ENCODE measurements at regions not wholly inside any gene's neighbourhood (a gene's known extent, or its start where the extent isn't known, plus 50 kb on each side); places are given as distances from the start of the nearest gene placed in this dataset.

- no peak for TF ChIP-seq TP53 (CRISPR knock-in tag; IDR thresholded peaks at IDR 0.05)
- TF ChIP-seq, protein P1, sequence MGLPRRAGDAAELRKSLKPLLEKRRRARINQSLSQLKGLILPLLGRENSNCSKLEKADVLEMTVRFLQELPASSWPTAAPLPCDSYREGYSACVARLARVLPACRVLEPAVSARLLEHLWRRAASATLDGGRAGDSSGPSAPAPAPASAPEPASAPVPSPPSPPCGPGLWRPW (IDR thresholded peaks at IDR 0.05), result no peak
These were observed 433.5 kb downstream of the RFPL4B start (continued) for GRCh38 chr6:112780498-112781096.

DNA sequence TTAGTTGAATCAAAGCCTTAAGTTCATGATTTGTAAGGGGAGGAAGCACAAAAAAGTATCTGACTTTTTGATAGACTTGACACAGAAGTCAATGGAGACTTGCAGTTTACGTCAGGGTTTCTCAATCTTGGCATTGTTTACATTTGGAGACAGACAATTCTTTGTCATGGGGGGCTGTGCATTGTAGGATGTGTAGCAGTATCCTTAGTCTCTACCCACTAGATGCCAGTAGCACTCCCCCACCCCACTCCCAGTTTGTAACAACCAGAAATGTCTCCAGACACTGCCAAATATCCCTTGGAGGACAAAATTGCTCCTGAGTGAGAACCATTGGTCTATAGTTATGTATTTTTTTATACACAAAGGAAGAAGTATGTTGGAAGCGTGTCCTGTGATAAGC, 434.1 kb downstream of the RFPL4B start:
- Histone ChIP-seq H3K4me1 (no peaks in the 10 kb centered on the region), H3K27ac (no peak overlapping the region), H3K4me3 (no peak overlapping the region), H3K4me2 (no peak overlapping the region), H3K9me3 (no peaks in the 10 kb centered on the region)
- ATAC-seq (no peak), FAIRE-seq (no peak), DNase-seq (ENCODE audit: low read depth in 1 of 2, low spot score in 1 of 2) (peak in 1 of 2 experiments; percentile 17)
- ChIA-PET CTCF (interaction anchor here (1.3 kb wide), 1 partner anchor 1127 kb away, joined by 4 read pairs; no protein-coding TSS in a partner anchor), POLR2A (no interaction called here)
- WGBS (ENCODE audit: missing lambda C conversion rate), result 70% methylated on average over 2 of the region's 2 CpGs
- TF ChIP-seq HOXA7 (CRISPR knock-in tag; IDR thresholded peaks at IDR 0.05), result no peak
- no peak for TF ChIP-seq MYC (IDR thresholded peaks at IDR 0.05; ENCODE audit: borderline replicate concordance, low read length)
- no peak for TF ChIP-seq ELK1 (IDR thresholded peaks at IDR 0.05; ENCODE audit: low read depth, low read length)
- no peak for TF ChIP-seq GATA3 (IDR thresholded peaks at IDR 0.05; ENCODE audit: borderline replicate concordance)
- no peak for TF ChIP-seq FOSL2 (IDR thresholded peaks at IDR 0.05)
- no peak for TF ChIP-seq FOSL2 (CRISPR knock-in tag; IDR thresholded peaks at IDR 0.05)
- TF ChIP-seq FOSB (CRISPR knock-in tag; IDR thresholded peaks at IDR 0.05), result no peak
- TF ChIP-seq CHD4 (IDR thresholded peaks at IDR 0.05; ENCODE audit: borderline replicate concordance), result no peak
- TF ChIP-seq, protein P2, sequence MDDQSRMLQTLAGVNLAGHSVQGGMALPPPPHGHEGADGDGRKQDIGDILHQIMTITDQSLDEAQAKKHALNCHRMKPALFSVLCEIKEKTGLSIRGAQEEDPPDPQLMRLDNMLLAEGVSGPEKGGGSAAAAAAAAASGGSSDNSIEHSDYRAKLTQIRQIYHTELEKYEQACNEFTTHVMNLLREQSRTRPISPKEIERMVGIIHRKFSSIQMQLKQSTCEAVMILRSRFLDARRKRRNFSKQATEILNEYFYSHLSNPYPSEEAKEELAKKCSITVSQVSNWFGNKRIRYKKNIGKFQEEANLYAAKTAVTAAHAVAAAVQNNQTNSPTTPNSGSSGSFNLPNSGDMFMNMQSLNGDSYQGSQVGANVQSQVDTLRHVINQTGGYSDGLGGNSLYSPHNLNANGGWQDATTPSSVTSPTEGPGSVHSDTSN (IDR thresholded peaks at IDR 0.05), result no peak
- no peak for TF ChIP-seq REST (IDR thresholded peaks at IDR 0.05)

DNA sequence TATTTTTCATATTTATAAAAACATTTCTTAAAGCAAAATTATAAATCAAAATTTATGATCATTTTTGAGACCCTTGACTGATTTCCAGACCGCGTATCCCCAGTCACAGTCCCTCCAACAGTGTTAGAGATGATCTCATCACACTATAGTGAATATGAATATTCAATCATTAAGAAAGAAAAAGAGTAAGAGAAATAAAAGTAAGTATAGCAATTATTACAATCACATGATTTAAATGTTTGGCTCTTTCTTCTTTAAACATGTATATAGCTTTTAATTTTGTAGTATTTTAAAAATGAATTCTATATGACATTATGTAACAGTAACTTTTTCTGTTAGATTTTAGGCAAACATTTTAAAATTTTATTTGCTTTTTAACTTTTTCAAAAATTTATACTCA, 438.3 kb downstream of the RFPL4B start:
- WGBS (ENCODE audit: missing lambda C conversion rate), result 95% methylated on average over 2 of the region's 2 CpGs
- Histone ChIP-seq H3K27ac (no peak overlapping the region), H3K4me3 (no peak overlapping the region), H3K4me1 (no peaks in the 10 kb centered on the region), H3K4me2 (no peak overlapping the region), H3K9me3 (no peaks in the 10 kb centered on the region)
- FAIRE-seq, result no peak
- ChIA-PET CTCF (interaction anchor here (2.4 kb wide), 1 partner anchor 1124 kb away, joined by 6 read pairs; no protein-coding TSS in a partner anchor), POLR2A (no interaction called here)
- TF ChIP-seq BHLHE40 (IDR thresholded peaks at IDR 0.05; ENCODE audit: low read depth, low read length) (no peak), ATOH8 (CRISPR knock-in tag; IDR thresholded peaks at IDR 0.05; ENCODE audit: low read depth) (no peak), NR3C1 (IDR thresholded peaks at IDR 0.05) (no peak), TP53 (CRISPR knock-in tag; IDR thresholded peaks at IDR 0.05) (no peak), KDM5A (IDR thresholded peaks at IDR 0.05) (no peak), PHF8 (IDR thresholded peaks at IDR 0.05; ENCODE audit: borderline replicate concordance, low read depth) (no peak), ESRRA (IDR thresholded peaks at IDR 0.05; ENCODE audit: borderline replicate concordance, low read length) (no peak), FOXS1 (CRISPR knock-in tag; IDR thresholded peaks at IDR 0.05) (no peak), POLR2AphosphoS2 (conservative IDR thresholded peaks at IDR 0.05; ENCODE audit: low read length) (no peak), SMC3 (IDR thresholded peaks at IDR 0.05) (no peak), EHMT2 (IDR thresholded peaks at IDR 0.05; ENCODE audit: low read depth) (no peak), NPAS2 (CRISPR knock-in tag; IDR thresholded peaks at IDR 0.05; ENCODE audit: borderline replicate concordance) (no peak), NFE2L2 (conservative IDR thresholded peaks at IDR 0.05; ENCODE audit: low read length) (no peak), HDAC2 (IDR thresholded peaks at IDR 0.05) (no peak)
- TF ChIP-seq, protein P2 (IDR thresholded peaks at IDR 0.05), result no peak
- TF ChIP-seq, protein P3, sequence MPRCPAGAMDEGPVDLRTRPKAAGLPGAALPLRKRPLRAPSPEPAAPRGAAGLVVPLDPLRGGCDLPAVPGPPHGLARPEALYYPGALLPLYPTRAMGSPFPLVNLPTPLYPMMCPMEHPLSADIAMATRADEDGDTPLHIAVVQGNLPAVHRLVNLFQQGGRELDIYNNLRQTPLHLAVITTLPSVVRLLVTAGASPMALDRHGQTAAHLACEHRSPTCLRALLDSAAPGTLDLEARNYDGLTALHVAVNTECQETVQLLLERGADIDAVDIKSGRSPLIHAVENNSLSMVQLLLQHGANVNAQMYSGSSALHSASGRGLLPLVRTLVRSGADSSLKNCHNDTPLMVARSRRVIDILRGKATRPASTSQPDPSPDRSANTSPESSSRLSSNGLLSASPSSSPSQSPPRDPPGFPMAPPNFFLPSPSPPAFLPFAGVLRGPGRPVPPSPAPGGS (IDR thresholded peaks at IDR 0.05), result no peak
- no peak for ATAC-seq
- no peak for DNase-seq (ENCODE audit: low read depth in 1 of 2, low spot score in 1 of 2)

Data from A549 (cell line).